ENCODE measurements at regions not wholly inside any gene's neighbourhood (a gene's known extent, or its start where the extent isn't known, plus 50 kb on each side); places are given as distances from the start of the nearest gene placed in this dataset.

- Mint-ChIP-seq H3K9me3 (no peaks in the 10 kb centered on the region), H3K4me3 (no peak overlapping the region), H3K27ac (no peak overlapping the region), H3K27me3 (ENCODE audit: insufficient read depth, low read depth, poor library complexity) (no peaks in the 10 kb centered on the region), H3K4me1 (peaks cover 7% of the 10 kb centered on the region), H3K36me3 (ENCODE audit: low read depth) (no peaks in the 10 kb centered on the region)
- Histone ChIP-seq H3K9me2 (ENCODE audit: insufficient read depth) (no peaks in the 10 kb centered on the region), H3K4me3 (no peak overlapping the region), H4K20me1 (replicated peaks; ENCODE audit: insufficient read depth) (no peaks in the 10 kb centered on the region), H2AFZ (no peak overlapping the region), H3K79me2 (replicated peaks; ENCODE audit: insufficient read depth) (no peaks in the 10 kb centered on the region), H3K4me1 (ENCODE audit: insufficient read depth) (no peaks in the 10 kb centered on the region), H3K4me2 (no peak overlapping the region), H3K36me3 (ENCODE audit: insufficient read depth) (no peaks in the 10 kb centered on the region), H3K27ac (ENCODE audit: low read depth) (no peak overlapping the region), H3F3A (replicated peaks; ENCODE audit: low read depth) (no peaks in the 10 kb centered on the region), H3K27me3 (ENCODE audit: insufficient read depth) (no peaks in the 10 kb centered on the region)
- ATAC-seq (no peak), DNase-seq (ENCODE audit: low spot score) (no peak)
- TF ChIP-seq REST (IDR thresholded peaks at IDR 0.05; ENCODE audit: unreplicated experiment) (no peak), JUNB (IDR thresholded peaks at IDR 0.05; ENCODE audit: unreplicated experiment) (no peak), EZH2phosphoT487 (IDR thresholded peaks at IDR 0.05; ENCODE audit: unreplicated experiment) (no peak), CREB1 (CRISPR knock-in tag; IDR thresholded peaks at IDR 0.05; ENCODE audit: low read depth) (no peak), ZNF331 (CRISPR knock-in tag; IDR thresholded peaks at IDR 0.05; ENCODE audit: low read depth) (no peak), ZNF114 (CRISPR knock-in tag; IDR thresholded peaks at IDR 0.05) (no peak), STAT1 (IDR thresholded peaks at IDR 0.05; ENCODE audit: unreplicated experiment) (no peak), NANOG (IDR thresholded peaks at IDR 0.05; ENCODE audit: borderline replicate concordance) (no peak), EZH2 (IDR thresholded peaks at IDR 0.05; ENCODE audit: low read depth, unreplicated experiment) (no peak), POLR2AphosphoS5 (IDR thresholded peaks at IDR 0.05; ENCODE audit: low read depth) (no peak), ZNF462 (CRISPR knock-in tag; IDR thresholded peaks at IDR 0.05) (no peak), ETS1 (IDR thresholded peaks at IDR 0.05) (no peak)
- TF ChIP-seq, protein P1, sequence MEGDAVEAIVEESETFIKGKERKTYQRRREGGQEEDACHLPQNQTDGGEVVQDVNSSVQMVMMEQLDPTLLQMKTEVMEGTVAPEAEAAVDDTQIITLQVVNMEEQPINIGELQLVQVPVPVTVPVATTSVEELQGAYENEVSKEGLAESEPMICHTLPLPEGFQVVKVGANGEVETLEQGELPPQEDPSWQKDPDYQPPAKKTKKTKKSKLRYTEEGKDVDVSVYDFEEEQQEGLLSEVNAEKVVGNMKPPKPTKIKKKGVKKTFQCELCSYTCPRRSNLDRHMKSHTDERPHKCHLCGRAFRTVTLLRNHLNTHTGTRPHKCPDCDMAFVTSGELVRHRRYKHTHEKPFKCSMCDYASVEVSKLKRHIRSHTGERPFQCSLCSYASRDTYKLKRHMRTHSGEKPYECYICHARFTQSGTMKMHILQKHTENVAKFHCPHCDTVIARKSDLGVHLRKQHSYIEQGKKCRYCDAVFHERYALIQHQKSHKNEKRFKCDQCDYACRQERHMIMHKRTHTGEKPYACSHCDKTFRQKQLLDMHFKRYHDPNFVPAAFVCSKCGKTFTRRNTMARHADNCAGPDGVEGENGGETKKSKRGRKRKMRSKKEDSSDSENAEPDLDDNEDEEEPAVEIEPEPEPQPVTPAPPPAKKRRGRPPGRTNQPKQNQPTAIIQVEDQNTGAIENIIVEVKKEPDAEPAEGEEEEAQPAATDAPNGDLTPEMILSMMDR (conservative IDR thresholded peaks at IDR 0.05; ENCODE audit: low read depth in 2 of 2) = no peak
Measured at GRCh38 chr10:107616463-107617410, 452.2 kb upstream of the SORCS1 start.

Measured in GM23338 (cell line).